Nucleus accumbens (tissue), 56 donors: ENCODE measurements at regions not wholly inside any gene's neighbourhood (a gene's known extent, or its start where the extent isn't known, plus 50 kb on each side); places are given as distances from the start of the nearest gene placed in this dataset.
"Not testable (repeated sequence)": the region's sequence is repeated elsewhere in the genome, so short reads cannot be mapped to it uniquely, and the experiment has no call there.

Source experiments
- DNase-seq, 56 donors: peaks; one replicate each; lab custom pipeline; 2025; lab: John Stamatoyannopoulos, UW

- no peak for DNase-seq
Measured at GRCh38 chr22:22067192-22067591, 84.6 kb upstream of the TOP3B start.

- no peak for DNase-seq
Measured at GRCh38 chr22:22064580-22064979, 82.0 kb upstream of the TOP3B start.

- DNase-seq, result no peak
Measured at GRCh38 chr22:22062306-22062793, 79.8 kb upstream of the TOP3B start.

GRCh38 chr22:22061085-22062077 lies 78.8 kb upstream of the TOP3B start:
- peak in 21 of 56 donors; percentile 4 to 47 (median 27) for DNase-seq

GRCh38 chr22:22060200-22061084 lies 77.9 kb upstream of the TOP3B start:
- peak in 31 of 56 donors; percentile 3 to 73 (median 30) for DNase-seq

GRCh38 chr22:22059291-22060002 lies 76.9 kb upstream of the TOP3B start:
- DNase-seq, result no peak

- no peak for DNase-seq
Measured at GRCh38 chr22:22058633-22059290, 76.2 kb upstream of the TOP3B start.

GRCh38 chr22:22057617-22058378 lies 75.2 kb upstream of the TOP3B start:
- DNase-seq, result no peak

- not testable (repeated sequence) for DNase-seq
Measured at GRCh38 chr22:22056809-22057594, 74.4 kb upstream of the TOP3B start.

- DNase-seq, result not testable (repeated sequence)
Measured at GRCh38 chr22:22052548-22053139, 70.1 kb upstream of the TOP3B start.

GRCh38 chr22:22051032-22051431 lies 68.4 kb upstream of the TOP3B start:
- not testable (repeated sequence) for DNase-seq

GRCh38 chr22:22050141-22050775 lies 67.7 kb upstream of the TOP3B start:
- no peak for DNase-seq

- no peak for DNase-seq
Measured at GRCh38 chr22:22049684-22050083, 67.1 kb upstream of the TOP3B start.

- DNase-seq, result no peak
Measured at GRCh38 chr22:22048981-22049531, 66.5 kb upstream of the TOP3B start.

GRCh38 chr22:22048318-22048942 lies 65.8 kb upstream of the TOP3B start:
- no peak for DNase-seq

GRCh38 chr22:22047776-22048175 lies 65.2 kb upstream of the TOP3B start:
- DNase-seq, result no peak
